ENCODE measurements at regions not wholly inside any gene's neighbourhood (a gene's known extent, or its start where the extent isn't known, plus 50 kb on each side); places are given as distances from the start of the nearest gene placed in this dataset.

DNA sequence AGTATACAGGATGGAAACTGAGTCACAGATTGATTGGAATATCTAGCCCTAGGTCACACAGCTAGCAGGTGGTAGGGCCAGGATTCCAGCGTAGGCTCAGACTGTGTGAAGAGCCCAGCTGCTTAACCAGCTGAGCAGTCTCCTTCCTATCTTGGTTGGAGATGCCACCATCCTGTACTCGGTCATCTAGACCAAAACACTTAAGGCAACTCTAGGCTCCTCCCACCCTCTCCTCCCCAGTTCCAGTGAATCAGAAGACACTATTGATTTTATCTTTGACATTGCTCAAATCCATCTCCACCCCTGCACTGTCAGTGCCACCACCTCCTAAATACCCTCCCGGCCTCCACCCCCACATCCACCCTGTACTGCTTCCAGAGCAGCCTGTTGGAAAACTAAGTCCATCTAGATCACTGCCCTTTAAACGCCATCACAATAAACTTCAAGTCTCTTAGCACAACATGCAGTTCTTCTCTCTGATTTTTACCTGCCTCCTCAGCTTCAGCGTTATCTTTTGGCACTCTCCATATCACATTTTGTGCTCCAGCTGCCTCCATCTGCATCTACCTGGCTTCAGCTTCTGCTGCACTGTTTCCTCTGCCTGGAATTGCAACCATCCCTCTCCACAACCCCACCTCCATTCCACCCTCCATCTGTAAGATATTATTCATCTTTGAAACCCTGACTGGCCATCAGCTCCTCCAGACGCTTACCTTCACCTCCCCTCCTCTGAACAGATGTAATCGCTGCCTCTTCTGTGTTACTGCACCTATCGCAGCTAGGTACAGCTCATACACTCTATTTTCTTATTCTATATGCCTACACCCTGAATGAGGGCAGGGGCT, 86.8 kb upstream of the ACP3 start:
- H3K27ac ChIP-seq: no peak overlapping the region
- no peak for DNase-seq (ENCODE audit: low read depth, low spot score)

DNA sequence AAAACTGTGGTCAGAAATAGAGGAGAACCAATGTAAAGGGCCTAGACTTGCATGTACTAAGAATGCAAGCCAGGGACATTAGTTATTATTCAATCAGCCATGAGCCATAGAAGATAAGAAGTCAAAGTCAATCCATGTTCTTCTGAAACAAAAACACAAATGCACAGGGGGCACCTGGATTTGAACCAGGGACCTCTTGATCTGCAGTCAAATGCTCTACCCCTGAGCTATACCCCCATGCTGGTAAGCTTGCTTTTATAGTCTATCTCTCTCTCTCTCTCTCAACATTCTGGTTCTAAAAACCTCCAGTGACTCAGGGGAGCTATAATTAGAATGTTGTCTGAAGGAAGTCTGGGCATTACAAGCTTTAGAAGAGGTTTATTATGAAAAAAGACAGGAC, 85.6 kb upstream of the ACP3 start:
- H3K27ac ChIP-seq: no peak overlapping the region
- no peak for DNase-seq (ENCODE audit: low read depth, low spot score)

DNA sequence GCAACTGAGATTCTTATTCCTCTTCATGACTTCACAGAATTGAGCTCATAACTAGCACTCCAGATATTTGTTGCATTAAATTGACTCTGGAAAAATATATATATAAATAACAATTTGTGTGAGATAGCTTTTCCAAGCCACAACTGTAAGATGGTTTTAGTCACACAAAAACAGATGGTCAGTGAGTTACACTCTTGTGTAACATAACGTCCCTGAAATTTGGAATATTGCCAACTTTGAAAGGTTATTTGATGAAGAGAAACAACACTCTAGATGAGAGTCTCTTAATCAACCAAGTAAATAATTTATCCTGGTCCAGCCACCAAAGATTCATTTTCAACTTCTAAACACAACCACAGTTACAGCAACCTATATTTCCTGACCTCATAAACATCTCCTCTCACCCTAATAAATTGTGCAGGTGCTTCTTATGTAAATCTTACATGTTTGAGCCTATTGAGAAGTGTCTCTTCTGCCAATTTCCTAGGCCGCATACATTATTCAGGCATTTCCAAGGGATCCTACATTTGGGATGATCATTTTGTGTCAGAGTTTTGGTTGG, 84.9 kb upstream of the ACP3 start:
- DNase-seq (ENCODE audit: low read depth, low spot score): no peak
- no peak overlapping the region for H3K27ac ChIP-seq

DNA sequence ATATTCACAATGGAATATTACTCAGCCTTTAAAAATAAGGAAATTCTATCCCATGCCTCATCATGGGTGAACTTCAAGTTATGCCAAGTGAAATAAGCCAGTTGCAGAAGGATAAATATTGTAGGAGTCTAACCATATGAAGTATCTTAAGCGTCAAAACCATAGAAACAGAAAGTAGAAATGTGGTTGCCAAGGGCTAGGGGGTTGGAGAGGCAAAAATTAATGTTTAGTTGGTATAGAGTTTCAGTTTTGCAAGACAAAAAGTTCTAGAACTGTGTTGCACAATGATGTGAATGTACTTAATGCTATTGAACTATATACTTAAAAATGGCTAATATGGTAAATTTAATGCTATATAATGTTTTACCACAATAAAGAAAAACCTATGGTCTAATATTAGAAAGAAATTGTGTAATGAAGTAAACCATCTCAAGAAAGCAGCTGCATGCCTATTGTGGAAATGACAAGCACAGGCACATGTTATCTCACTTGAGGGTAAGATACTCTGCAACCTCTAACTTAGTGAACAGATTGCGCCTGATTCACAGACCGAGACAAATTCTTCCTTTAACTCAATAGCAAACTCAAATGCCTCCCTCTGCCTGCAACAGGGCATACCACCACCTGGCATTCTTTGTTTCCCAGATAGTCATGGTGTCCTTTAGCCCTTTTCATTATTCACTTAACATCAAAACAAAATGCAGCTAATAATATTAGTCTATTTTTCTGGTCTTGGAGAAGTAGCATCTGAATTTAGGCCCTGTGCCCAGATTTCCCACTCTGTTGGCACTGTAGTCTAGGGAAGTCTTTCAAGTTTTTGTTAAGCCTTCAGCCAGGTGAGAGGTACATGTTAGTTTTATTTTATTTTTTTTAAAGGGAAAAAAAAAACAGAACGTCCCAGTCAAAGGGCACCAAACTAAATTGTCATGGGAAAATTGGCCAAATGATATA, 80.2 kb upstream of the ACP3 start:
- no peak overlapping the region for H3K27ac ChIP-seq

DNA sequence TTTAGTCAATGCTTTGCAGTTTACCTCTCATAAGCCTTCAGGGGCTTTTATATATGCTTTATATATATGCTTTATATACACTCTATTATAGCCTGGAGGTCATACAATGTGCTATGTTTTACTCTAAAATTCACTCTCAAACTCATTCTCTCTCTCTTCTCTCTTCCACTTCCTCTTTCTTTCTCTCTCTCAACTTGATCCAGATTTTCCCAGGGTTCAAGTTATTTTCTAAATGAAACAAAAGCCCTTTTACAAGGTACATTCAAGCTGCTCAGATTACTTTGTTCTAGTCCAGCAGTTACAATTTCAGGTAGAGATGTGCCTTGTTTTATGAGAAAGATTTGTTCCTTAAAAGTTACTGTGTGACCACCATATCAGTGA, 79.6 kb upstream of the ACP3 start:
- no peak for DNase-seq (ENCODE audit: low read depth, low spot score)
- no peak overlapping the region for H3K27ac ChIP-seq

More for the DNA sequence above, 80.2 kb upstream of the ACP3 start:
- no peak for DNase-seq (ENCODE audit: low read depth, low spot score)

DNA sequence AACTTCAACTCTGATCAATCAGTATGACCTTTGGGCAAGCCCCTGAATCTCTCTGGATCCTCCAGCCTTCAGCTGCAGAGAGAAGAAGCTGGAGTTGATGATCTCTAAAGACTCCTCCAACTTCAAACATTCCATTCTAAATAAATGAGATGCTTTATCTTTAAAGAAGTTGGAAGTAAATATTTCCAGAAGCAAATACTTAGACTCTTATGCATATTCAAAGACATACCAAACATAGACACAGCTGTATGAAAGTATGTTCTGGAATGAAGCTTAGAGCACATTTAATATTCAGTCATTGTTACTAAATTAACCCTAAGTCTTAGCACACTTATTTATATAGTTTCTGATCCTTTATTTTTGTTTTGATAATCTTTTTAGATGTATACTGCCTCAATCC, 77.6 kb upstream of the ACP3 start:
- no peak for DNase-seq (ENCODE audit: low read depth, low spot score)
- no peak overlapping the region for H3K27ac ChIP-seq

DNA sequence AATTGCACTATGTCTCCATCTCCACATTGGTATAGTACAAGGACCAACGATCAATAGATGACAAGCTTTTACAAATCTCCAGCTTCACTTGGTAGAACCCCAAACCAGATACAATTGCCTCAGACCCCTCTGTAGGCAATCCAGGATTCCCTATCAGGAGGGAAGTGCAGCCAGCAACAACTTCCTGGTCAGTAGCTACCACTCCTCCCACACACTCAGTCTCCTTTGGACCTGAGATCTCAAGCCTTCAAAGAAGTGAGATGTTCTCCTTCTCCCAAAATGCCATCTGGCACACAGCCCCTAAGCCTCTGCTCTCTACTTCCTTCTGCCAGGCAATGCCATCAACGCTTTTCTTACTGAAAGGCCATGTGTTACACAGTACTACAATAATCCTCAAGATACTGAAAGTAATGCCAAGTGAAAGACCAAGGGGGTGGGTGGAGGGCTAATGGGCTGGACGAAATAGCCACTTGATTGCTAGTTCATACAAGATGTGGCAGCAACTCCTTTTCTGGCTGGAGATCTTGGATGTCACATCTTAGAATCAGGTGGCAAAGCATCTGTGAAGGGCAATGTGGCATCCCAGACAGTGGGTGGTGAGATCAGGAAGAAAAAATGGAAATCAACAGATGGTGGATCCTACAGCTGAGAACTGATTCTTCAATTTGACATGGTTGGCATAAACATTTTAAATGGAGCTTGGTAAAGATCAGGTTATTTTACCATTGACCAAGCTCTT, 75.3 kb upstream of the ACP3 start:
- H3K27ac ChIP-seq: no peak overlapping the region
- no peak for DNase-seq (ENCODE audit: low read depth, low spot score)

DNA sequence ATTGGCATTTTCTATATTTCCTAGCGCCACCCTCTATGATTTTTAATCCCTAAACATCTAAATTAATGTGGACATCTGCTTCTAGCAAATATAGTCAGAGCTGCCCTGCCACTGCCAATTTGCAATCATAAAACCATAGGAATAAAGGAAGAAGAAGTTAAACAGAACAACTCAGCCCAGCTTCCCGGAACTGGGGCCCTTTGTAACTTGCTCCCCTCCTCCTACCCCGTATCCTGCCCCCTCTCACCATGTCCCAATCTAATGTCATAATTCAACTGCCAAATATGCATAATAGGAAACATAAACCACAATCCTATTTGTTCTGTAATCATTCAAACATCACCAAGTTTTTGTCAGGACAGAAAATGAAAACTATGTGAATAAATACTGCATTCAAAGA, 74.4 kb upstream of the ACP3 start:
- no peak for DNase-seq (ENCODE audit: low read depth, low spot score)
- H3K27ac ChIP-seq: no peak overlapping the region

DNA sequence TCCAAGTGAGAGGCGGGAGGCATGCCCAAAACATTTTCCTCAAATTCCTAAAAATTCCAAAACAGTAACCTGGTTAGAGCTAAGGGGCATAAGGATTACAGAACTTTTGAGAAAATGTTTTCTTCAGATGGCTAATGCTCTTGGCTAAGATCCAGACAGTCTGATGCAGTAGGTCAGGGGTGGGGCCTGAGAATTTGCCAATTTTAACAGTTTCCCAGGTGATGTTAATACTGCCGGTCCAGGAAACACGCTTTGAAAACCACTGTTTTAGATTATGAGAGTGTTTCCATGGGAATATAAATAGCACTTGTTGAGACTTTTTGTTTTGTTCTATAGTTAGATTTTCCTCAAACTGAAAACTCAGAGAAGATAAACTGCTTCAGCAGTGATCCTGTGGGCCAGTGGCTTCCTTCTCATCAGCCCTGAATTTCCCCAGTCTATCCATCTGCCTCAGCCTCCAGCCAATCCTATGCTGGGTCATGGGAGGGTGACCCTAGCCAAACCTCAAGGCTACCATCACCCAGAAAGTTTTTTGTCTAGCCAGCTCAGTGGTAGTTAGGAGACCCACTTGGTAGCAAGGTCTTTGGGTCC, 71.6 kb upstream of the ACP3 start:
- no peak for DNase-seq (ENCODE audit: low read depth, low spot score)
- H3K27ac ChIP-seq: no peak overlapping the region

DNA sequence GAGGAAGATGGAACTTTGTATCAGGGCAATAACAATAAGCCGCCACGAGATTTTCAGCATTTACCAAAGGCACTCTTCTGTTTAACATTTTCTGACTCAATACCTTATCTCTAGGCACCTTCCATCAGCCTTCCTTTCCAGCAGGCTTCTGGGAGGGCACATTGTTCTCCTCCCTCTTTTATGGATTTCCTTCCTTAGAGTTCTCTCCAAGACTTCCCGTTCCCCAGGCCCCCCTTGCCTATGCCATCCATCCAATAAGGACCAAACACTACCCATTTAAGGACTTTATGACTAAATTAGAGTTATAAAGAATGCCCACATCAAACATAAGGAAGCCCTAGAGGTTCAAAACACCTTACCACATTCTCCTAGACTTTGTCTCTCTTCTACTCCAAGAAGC, 71.0 kb upstream of the ACP3 start:
- no peak overlapping the region for H3K27ac ChIP-seq
- DNase-seq (ENCODE audit: low read depth, low spot score): no peak

DNA sequence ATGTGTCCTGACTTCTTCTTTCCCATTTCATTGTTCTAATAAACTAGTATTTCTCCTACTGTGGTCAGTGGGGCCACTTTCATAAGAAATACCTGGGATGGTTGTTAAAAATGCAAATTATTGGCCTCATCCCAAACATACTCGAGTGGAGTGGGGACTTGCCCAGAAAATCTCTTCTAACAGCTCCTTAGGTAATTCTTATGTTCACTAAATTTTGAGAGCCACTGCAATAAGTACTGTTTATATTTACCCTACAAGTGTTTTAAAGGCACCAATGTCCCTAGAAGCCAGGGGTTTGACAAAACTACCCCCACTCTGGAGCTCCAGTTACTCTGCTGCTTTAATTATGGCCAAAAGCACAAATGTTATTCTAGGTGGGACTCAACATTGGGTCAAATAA, 70.0 kb upstream of the ACP3 start:
- DNase-seq (ENCODE audit: low read depth, low spot score): no peak
- H3K27ac ChIP-seq: no peak overlapping the region

DNA sequence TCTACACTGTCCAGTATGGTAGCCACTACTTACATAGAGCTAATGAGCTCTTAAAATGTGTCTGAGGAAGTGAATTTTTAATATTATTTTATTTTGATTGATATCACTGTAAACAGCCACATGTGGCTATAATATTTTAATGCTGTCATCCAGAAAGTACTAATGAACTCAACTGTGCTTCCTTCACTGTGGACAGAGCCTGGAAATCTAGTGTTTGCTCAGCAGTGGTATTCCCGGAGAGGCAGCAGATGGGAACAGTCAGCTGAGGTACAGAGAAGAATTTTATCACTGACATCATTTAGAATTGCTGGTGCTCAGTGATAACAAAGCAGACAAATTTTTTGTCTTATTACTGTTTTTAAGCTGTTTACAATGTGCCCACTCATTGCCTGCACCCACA, 68.7 kb upstream of the ACP3 start:
- H3K27ac ChIP-seq: no peak overlapping the region
- no peak for DNase-seq (ENCODE audit: low read depth, low spot score)

DNA sequence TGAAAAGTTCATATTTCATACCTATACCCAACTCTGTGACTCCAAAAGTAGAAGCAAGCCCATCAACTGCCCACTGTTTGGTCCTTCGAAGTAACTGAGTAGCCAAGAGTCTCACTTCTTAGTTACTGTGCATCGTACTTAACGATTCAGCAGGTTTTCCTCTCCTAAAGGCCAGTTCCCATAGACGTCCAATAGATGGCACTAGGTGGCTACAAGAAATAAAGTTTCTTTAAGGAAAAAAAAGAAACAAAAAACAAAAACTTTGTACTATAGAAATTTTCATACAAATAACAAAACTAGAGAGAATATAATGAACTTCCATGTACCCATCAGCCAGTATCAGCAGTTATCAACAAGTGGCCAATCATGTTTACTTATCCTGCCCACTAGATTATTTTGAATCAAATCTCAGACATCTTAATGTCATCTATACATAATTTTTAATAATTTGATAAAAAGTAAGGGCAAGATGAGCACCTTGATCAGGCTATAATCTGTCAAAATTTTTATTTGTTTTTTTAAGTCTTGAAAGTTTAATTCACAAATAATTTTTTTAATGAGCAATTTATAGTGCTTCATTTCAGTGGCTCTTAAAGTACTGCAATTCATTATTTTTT, 63.8 kb upstream of the ACP3 start:
- no peak overlapping the region for H3K27ac ChIP-seq
- no peak for DNase-seq (ENCODE audit: low read depth, low spot score)

DNA sequence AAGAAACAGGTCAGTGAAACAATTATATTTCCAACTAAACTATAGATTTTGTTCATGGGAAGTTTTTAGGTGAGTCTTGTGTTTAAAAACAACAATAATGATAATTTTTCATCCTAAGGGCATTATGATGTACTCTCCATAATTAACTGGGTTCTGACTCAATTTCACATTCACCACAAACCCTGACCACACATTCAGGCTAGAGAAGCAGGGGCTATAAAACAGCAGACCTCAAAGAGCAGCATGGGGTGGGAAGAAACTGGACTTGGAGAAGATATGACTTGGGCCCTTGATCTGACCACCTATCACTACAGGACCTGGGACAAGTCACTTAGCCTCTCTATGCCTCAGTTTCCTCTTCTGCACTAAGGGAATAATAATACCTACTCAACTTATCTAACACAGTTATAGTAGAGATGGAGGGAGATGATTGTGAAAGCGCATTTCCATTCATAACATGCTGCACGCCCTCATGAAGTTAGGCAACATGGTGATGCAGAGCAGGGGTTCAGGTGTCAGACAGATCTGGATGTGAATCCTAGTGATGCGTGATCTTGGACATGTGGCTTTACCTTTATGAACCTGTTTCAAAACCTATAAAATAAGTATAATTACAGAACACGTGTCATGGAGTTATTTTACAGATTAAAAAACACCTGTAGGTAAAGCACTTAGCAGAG, 63.0 kb upstream of the ACP3 start:
- DNase-seq (ENCODE audit: low read depth, low spot score): no peak
- H3K27ac ChIP-seq: peak overlapping the region; percentile 86

DNA sequence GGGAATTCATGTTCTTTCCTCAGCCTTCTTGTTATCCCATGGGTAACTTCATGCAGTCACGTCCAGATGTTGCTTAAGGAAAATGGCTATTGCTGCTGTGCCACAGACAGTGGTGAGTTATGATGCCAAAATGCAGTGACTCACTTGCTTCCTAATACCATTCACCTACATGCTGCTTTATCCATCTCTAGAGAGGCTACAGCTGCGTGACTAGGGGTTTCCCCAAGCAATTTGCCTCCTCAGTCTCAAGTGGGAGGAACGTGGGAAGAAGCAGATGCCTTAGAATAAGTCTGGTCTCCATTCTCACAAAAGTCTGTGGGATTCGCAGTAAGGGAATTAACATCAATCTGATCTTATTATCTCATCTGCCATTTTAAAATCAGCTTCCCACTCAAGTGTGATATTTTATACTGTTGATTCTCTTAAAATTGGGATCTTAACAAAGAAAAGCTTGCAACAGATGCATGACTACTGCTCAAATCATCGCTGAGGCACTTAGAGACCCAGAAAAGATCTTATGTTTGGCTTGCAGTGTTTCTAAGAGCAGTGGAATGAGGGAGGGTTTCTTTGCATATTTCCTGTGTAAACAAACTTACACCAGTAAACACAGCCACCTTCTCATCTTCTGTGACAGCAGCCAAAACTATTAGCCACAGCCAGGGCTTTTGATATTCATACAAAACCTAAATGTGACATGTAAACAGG, 62.0 kb upstream of the ACP3 start:
- DNase-seq (ENCODE audit: low read depth, low spot score): peak; percentile 82
- H3K27ac ChIP-seq: peak overlapping the region; percentile 86

DNA sequence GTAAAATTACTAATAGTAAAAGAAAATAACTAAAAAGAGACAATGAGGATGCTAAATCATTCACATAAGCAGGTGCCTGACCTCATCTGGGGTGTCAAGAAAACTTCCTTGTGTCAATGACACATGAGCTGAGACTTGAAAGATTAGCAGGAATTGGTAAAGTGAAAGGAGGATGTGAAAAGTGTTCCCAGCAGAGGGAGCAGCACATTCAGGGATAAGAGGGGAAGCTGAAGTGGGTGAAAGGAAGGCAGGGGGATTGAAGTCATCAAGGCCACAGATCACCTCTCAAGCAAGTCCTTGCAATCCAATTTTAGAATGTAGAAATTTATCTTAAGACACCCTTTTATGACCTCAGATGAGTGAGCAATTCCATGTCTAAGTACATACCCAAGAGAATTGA, 60.2 kb upstream of the ACP3 start:
- H3K27ac ChIP-seq: no peak overlapping the region
- no peak for DNase-seq (ENCODE audit: low read depth, low spot score)

DNA sequence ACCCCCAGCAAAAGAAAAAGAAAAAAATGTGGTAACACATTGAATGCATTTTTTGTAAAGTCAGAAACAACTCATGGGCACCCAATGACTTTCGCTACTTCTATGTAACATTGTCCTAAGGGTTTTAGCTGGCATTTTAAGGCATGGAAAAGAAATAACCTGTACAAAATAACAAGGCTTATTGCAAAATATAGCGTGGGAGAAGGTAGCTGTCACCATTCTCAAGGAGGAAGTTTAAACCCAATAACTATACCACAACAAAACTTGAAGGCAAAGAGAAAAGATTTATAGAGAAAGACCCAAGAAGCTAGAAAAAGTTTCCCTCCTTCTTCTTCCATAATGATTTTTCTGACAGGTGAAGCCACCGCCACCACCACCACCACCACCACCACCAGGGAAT, 55.7 kb upstream of the ACP3 start:
- peak overlapping the region; percentile 36 for H3K27ac ChIP-seq
- DNase-seq (ENCODE audit: low read depth, low spot score): no peak

DNA sequence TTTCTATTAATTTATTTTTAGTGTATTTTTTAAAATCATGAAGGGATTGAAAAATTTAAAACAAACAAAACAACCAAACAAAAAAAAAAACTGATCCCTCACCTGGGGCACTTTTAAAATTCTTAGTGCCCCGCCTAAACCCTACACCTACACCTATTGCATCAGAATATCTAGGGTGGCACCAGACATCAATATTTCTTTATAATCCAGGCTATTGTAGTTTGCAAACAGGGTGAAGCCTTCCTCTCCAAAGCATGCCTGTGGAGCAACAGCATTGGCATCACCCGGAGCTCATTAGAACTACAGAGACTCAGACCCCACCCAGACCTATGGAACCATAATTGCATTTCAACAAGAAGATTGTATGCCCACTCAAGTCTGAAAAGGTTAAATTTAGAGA, 54.9 kb upstream of the ACP3 start:
- peak overlapping the region; percentile 36 for H3K27ac ChIP-seq
- DNase-seq (ENCODE audit: low read depth, low spot score): no peak

Data from epithelial cell of prostate (primary cell).